Liver (tissue), 3 donors: ENCODE measurements at regions not wholly inside any gene's neighbourhood (a gene's known extent, or its start where the extent isn't known, plus 50 kb on each side); places are given as distances from the start of the nearest gene placed in this dataset.

Source experiments
- CTCF ChIP-seq: fragments of 150-350 bp; IDR thresholded peaks from 2 replicates; pipeline ENCODE4 v1.5.1; 2017; ENCODE audit warnings: improper control_type of control experiment, low read depth, low read length; ENCODE audit not compliant: missing input control
- EGR1 ChIP-seq, 2 donors: IDR thresholded peaks; 2 replicates each; pipeline ENCODE4 v1.6.1; 2016 to 2018; ENCODE audit warnings: antibody characterized with exemption in 2 of 2, low read depth in 2 of 2
- JUND ChIP-seq, 2 donors: IDR thresholded peaks; 2 replicates each; pipeline ENCODE4 v1.6.1; 2016; ENCODE audit warnings: antibody characterized with exemption in 2 of 2
- donor health status: healthy.
- donor health status: healthy.

- TF ChIP-seq JUND (IDR thresholded peaks at IDR 0.05) (no peak), EGR1 (IDR thresholded peaks at IDR 0.05; ENCODE audit: low read depth in 2 of 2) (no peak), CTCF (no peak)
Measured at GRCh38 chr14:58718226-58719205, 80.8 kb downstream of the DACT1 start.
